CD8-positive, alpha-beta memory T cell (primary cell): ENCODE measurements at regions not wholly inside any gene's neighbourhood (a gene's known extent, or its start where the extent isn't known, plus 50 kb on each side); places are given as distances from the start of the nearest gene placed in this dataset.
"Not testable (repeated sequence)": the region's sequence is repeated elsewhere in the genome, so short reads cannot be mapped to it uniquely, and the experiment has no call there.

Source experiments
- CTCF ChIA-PET: fragments of 350-600 bp; sonication (Branson Sonifier 250); formaldehyde crosslinking; loops from one replicate; lab custom pipeline; 2021; ENCODE audit warnings: antibody characterized with exemption; lab: Charles Lee
- POLR2A ChIA-PET: fragments of 350-600 bp; sonication (Branson Sonifier 250); formaldehyde crosslinking; loops from one replicate; lab custom pipeline; 2021; ENCODE audit warnings: antibody characterized with exemption; lab: Charles Lee
- DNase-seq, 5 donors: peaks; one replicate each; pipeline versions ENCODE4 v3.0.0 to v3.0.0-alpha.2; 2020 to 2022; ENCODE audit warnings: mixed read lengths in 1 of 5
- H3K27ac ChIP-seq: one replicate; pipeline ENCODE4 v1.7.0; 2013; ENCODE audit warnings: low read depth, mild to moderate bottlenecking, low read length, moderate library complexity
- H3K27me3 ChIP-seq: 2 replicates; pipeline ENCODE4 v1.7.0; 2013; ENCODE audit warnings: low read length, mild to moderate bottlenecking; ENCODE audit not compliant: insufficient read depth, poor library complexity, severe bottlenecking
- H3K36me3 ChIP-seq: 2 replicates; pipeline ENCODE4 v1.7.0; 2013; ENCODE audit warnings: mild to moderate bottlenecking, low read length, moderate library complexity; ENCODE audit not compliant: insufficient read depth
- H3K4me1 ChIP-seq: 2 replicates; pipeline ENCODE4 v1.7.0; 2013; ENCODE audit warnings: mild to moderate bottlenecking, low read length, moderate library complexity; ENCODE audit not compliant: insufficient read depth
- H3K4me3 ChIP-seq: 2 replicates; pipeline ENCODE4 v1.7.0; 2013; ENCODE audit warnings: mild to moderate bottlenecking, low read length
- H3K9me3 ChIP-seq: 2 replicates; pipeline ENCODE4 v1.7.0; 2013; ENCODE audit warnings: mild to moderate bottlenecking, low read length
- H3K27ac Mint-ChIP-seq, 8 donors: one replicate each; pipeline ENCODE4 v1.8.0; 2020 to 2021; ENCODE audit warnings: mixed read lengths in 8 of 8, mild to moderate bottlenecking in 6 of 8, inconsistent platforms in 3 of 8, moderate library complexity in 3 of 8
- H3K27me3 Mint-ChIP-seq, 2 donors: one replicate each; pipeline ENCODE4 v1.8.0; 2020 to 2021; ENCODE audit warnings: mixed read lengths in 2 of 2, mild to moderate bottlenecking in 1 of 2, moderate library complexity in 1 of 2
- H3K36me3 Mint-ChIP-seq, 3 donors: one replicate each; pipeline ENCODE4 v1.8.0; 2020 to 2021; ENCODE audit warnings: mixed read lengths in 3 of 3, inconsistent platforms in 1 of 3, mild to moderate bottlenecking in 1 of 3
- H3K4me1 Mint-ChIP-seq, 3 donors: one replicate each; pipeline ENCODE4 v1.8.0; 2020 to 2021; ENCODE audit warnings: mixed read lengths in 3 of 3, inconsistent platforms in 1 of 3, mild to moderate bottlenecking in 1 of 3
- H3K4me3 Mint-ChIP-seq, 7 donors: one replicate each; pipeline ENCODE4 v1.8.0; 2020 to 2021; ENCODE audit warnings: mixed read lengths in 7 of 7, mild to moderate bottlenecking in 6 of 7, moderate library complexity in 4 of 7, inconsistent platforms in 2 of 7
- H3K9me3 Mint-ChIP-seq, 5 donors: one replicate each; pipeline ENCODE4 v1.8.0; 2020 to 2022; ENCODE audit warnings: mixed read lengths in 5 of 5, mild to moderate bottlenecking in 3 of 5, moderate library complexity in 2 of 5, inconsistent platforms in 1 of 5

GRCh38 chr5:111961862-111962261 lies 204.9 kb upstream of the NREP start:
- no peak overlapping the region for H3K4me3 ChIP-seq
- H3K4me1 ChIP-seq: no peaks in the 10 kb centered on the region
- Mint-ChIP-seq H3K4me1 (no peaks in the 10 kb centered on the region), H3K4me3 (no peak overlapping the region), H3K27me3 (no peaks in the 10 kb centered on the region), H3K9me3 (peaks cover 0 to 2% (median 0%) of the 10 kb centered on the region in 5 donors), H3K27ac (no peak overlapping the region), H3K36me3 (no peaks in the 10 kb centered on the region)
- no peaks in the 10 kb centered on the region for H3K9me3 ChIP-seq
- no peak for DNase-seq
- no peak overlapping the region for H3K27ac ChIP-seq
- CTCF ChIA-PET: interaction anchor here (0.6 kb wide), 1 partner anchor 230 kb away, joined by 3 read pairs; no protein-coding TSS in a partner anchor
- no peaks in the 10 kb centered on the region for H3K36me3 ChIP-seq
- POLR2A ChIA-PET: no interaction called here
- no peaks in the 10 kb centered on the region for H3K27me3 ChIP-seq

- H3K36me3 Mint-ChIP-seq: no peaks in the 10 kb centered on the region
- H3K9me3 ChIP-seq: no peaks in the 10 kb centered on the region
- H3K27ac ChIP-seq: no peak overlapping the region
- H3K4me1 Mint-ChIP-seq: no peaks in the 10 kb centered on the region
- CTCF ChIA-PET: no interaction called here
- H3K36me3 ChIP-seq: no peaks in the 10 kb centered on the region
- H3K4me3 Mint-ChIP-seq: no peak overlapping the region
- H3K4me3 ChIP-seq: no peak overlapping the region
- peaks cover 0 to 1% (median 0%) of the 10 kb centered on the region in 5 donors for H3K9me3 Mint-ChIP-seq
- POLR2A ChIA-PET: no interaction called here
- H3K4me1 ChIP-seq: no peaks in the 10 kb centered on the region
- no peak overlapping the region for H3K27ac Mint-ChIP-seq
- no peaks in the 10 kb centered on the region for H3K27me3 Mint-ChIP-seq
- DNase-seq: no peak
- no peaks in the 10 kb centered on the region for H3K27me3 ChIP-seq
Observed at GRCh38 chr5:111960476-111961215, 203.7 kb upstream of the NREP start.

GRCh38 chr5:111958851-111959250 lies 201.9 kb upstream of the NREP start:
- Mint-ChIP-seq H3K9me3 (peaks cover 0 to 1% (median 0%) of the 10 kb centered on the region in 5 donors), H3K4me3 (no peak overlapping the region), H3K27ac (no peak overlapping the region), H3K36me3 (no peaks in the 10 kb centered on the region), H3K4me1 (no peaks in the 10 kb centered on the region), H3K27me3 (no peaks in the 10 kb centered on the region)
- Histone ChIP-seq H3K36me3 (no peaks in the 10 kb centered on the region), H3K9me3 (no peaks in the 10 kb centered on the region), H3K27ac (no peak overlapping the region), H3K27me3 (no peaks in the 10 kb centered on the region), H3K4me1 (no peaks in the 10 kb centered on the region), H3K4me3 (no peak overlapping the region)
- POLR2A ChIA-PET: no interaction called here
- CTCF ChIA-PET: no interaction called here
- no peak for DNase-seq

GRCh38 chr5:111956765-111957164 lies 199.8 kb upstream of the NREP start:
- H3K36me3 Mint-ChIP-seq, H3K27me3 Mint-ChIP-seq, H3K9me3 ChIP-seq, H3K27me3 ChIP-seq, DNase-seq, H3K27ac ChIP-seq, H3K27ac Mint-ChIP-seq, H3K4me3 Mint-ChIP-seq, POLR2A ChIA-PET, H3K9me3 Mint-ChIP-seq, H3K4me3 ChIP-seq, CTCF ChIA-PET, H3K4me1 ChIP-seq, H3K4me1 Mint-ChIP-seq, H3K36me3 ChIP-seq: not testable (repeated sequence)

GRCh38 chr5:111954516-111955395 lies 197.8 kb upstream of the NREP start:
- no peaks in the 10 kb centered on the region for H3K27me3 ChIP-seq
- no peaks in the 10 kb centered on the region for H3K27me3 Mint-ChIP-seq
- no peak overlapping the region for H3K4me3 Mint-ChIP-seq
- H3K9me3 Mint-ChIP-seq: no peaks in the 10 kb centered on the region
- no peak overlapping the region for H3K4me3 ChIP-seq
- H3K4me1 ChIP-seq: no peaks in the 10 kb centered on the region
- H3K9me3 ChIP-seq: no peaks in the 10 kb centered on the region
- no peak overlapping the region for H3K27ac ChIP-seq
- DNase-seq: no peak
- no peaks in the 10 kb centered on the region for H3K36me3 Mint-ChIP-seq
- H3K27ac Mint-ChIP-seq: no peak overlapping the region
- H3K4me1 Mint-ChIP-seq: no peaks in the 10 kb centered on the region
- no peaks in the 10 kb centered on the region for H3K36me3 ChIP-seq
- CTCF ChIA-PET: no interaction called here
- POLR2A ChIA-PET: no interaction called here

- H3K27ac ChIP-seq: no peak overlapping the region
- H3K9me3 ChIP-seq: no peaks in the 10 kb centered on the region
- peaks cover 0 to 5% (median 0%) of the 10 kb centered on the region in 5 donors for H3K9me3 Mint-ChIP-seq
- H3K4me1 Mint-ChIP-seq: no peaks in the 10 kb centered on the region
- no peaks in the 10 kb centered on the region for H3K27me3 ChIP-seq
- no peaks in the 10 kb centered on the region for H3K4me1 ChIP-seq
- ChIA-PET CTCF (no interaction called here), POLR2A (no interaction called here)
- peaks cover 0 to 2% of the 10 kb centered on the region in 2 donors for H3K27me3 Mint-ChIP-seq
- H3K27ac Mint-ChIP-seq: no peak overlapping the region
- DNase-seq: no peak
- H3K4me3 ChIP-seq: no peak overlapping the region
- no peaks in the 10 kb centered on the region for H3K36me3 Mint-ChIP-seq
- no peak overlapping the region for H3K4me3 Mint-ChIP-seq
- H3K36me3 ChIP-seq: no peaks in the 10 kb centered on the region
Observed at GRCh38 chr5:111953351-111954127, 196.5 kb upstream of the NREP start.

GRCh38 chr5:111952555-111952954 lies 195.6 kb upstream of the NREP start:
- H3K27me3 Mint-ChIP-seq: peaks cover 0 to 2% of the 10 kb centered on the region in 2 donors
- H3K4me1 ChIP-seq: no peaks in the 10 kb centered on the region
- H3K27ac ChIP-seq: no peak overlapping the region
- no peak overlapping the region for H3K4me3 ChIP-seq
- H3K4me3 Mint-ChIP-seq: no peak overlapping the region
- no peak overlapping the region for H3K27ac Mint-ChIP-seq
- H3K4me1 Mint-ChIP-seq: no peaks in the 10 kb centered on the region
- no peak for DNase-seq
- H3K36me3 Mint-ChIP-seq: no peaks in the 10 kb centered on the region
- ChIA-PET POLR2A (no interaction called here), CTCF (no interaction called here)
- no peaks in the 10 kb centered on the region for H3K36me3 ChIP-seq
- no peaks in the 10 kb centered on the region for H3K9me3 ChIP-seq
- peaks cover 0 to 9% (median 0%) of the 10 kb centered on the region in 5 donors for H3K9me3 Mint-ChIP-seq
- no peaks in the 10 kb centered on the region for H3K27me3 ChIP-seq

GRCh38 chr5:111950660-111951059 lies 193.7 kb upstream of the NREP start:
- H3K27me3 Mint-ChIP-seq: peaks cover 2 to 4% of the 10 kb centered on the region in 2 donors
- CTCF ChIA-PET: no interaction called here
- H3K9me3 Mint-ChIP-seq: peaks cover 0 to 9% (median 0%) of the 10 kb centered on the region in 5 donors
- no peaks in the 10 kb centered on the region for H3K36me3 Mint-ChIP-seq
- H3K4me3 Mint-ChIP-seq: no peak overlapping the region
- no peak overlapping the region for H3K27ac Mint-ChIP-seq
- Histone ChIP-seq H3K4me3 (no peak overlapping the region), H3K4me1 (no peaks in the 10 kb centered on the region), H3K27me3 (no peaks in the 10 kb centered on the region), H3K27ac (no peak overlapping the region), H3K36me3 (no peaks in the 10 kb centered on the region), H3K9me3 (no peaks in the 10 kb centered on the region)
- no peaks in the 10 kb centered on the region for H3K4me1 Mint-ChIP-seq
- POLR2A ChIA-PET: no interaction called here
- no peak for DNase-seq
